HG02852 (cell line): ENCODE measurements at regions not wholly inside any gene's neighbourhood (a gene's known extent, or its start where the extent isn't known, plus 50 kb on each side); places are given as distances from the start of the nearest gene placed in this dataset.
A peak's percentile ranks its signal among the peaks of the same experiment; 100 is the strongest.

Experiments used
- ATAC-seq: cut with Tn5 transposase; IDR thresholded peaks from one replicate; pipeline ENCODE4 v1.9.1; 2021; ENCODE audit warnings: mild to moderate bottlenecking, moderate library complexity; ENCODE audit not compliant: unreplicated experiment

DNA sequence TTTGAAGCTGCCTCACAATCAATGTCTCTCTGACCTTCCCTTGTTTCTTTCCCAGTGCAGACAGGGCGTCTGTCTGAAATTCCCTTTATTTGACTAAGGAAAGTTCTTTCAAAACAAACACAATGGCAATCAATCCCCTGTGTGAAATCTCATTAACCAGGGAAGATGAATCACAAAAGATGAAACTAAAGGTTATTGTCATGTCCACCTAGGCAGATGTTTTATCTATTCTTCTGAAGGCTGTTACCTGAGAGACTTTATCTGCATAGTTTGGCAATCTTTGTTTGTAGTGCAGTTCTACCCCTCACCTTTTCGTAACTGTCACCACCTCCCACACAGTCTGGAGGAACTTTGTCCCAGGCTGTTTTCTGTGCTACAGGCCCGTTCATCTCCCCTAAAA is 217.5 kb upstream of the RIOK2 start:
- no peak for ATAC-seq

DNA sequence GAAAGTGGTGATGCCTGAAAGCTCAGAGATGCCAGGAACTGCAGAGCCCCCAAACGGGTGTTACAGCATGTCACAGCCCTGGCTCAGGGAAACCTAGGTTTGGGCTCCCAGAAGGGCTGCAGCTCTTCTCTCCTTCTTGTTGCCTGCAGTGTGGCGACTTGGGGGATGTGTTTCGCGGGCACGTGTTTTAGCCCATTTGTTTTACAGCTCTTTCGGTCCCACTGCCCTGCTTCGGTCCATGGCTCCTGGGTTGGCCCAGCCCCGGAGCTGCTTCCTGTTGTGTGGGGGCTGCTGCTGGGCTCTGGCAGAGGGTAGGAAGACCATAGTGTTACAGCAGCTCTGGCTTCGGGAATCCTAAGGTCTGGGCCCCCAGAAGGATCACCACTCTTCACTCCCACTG is 222.9 kb upstream of the RIOK2 start:
- ATAC-seq = no peak

DNA sequence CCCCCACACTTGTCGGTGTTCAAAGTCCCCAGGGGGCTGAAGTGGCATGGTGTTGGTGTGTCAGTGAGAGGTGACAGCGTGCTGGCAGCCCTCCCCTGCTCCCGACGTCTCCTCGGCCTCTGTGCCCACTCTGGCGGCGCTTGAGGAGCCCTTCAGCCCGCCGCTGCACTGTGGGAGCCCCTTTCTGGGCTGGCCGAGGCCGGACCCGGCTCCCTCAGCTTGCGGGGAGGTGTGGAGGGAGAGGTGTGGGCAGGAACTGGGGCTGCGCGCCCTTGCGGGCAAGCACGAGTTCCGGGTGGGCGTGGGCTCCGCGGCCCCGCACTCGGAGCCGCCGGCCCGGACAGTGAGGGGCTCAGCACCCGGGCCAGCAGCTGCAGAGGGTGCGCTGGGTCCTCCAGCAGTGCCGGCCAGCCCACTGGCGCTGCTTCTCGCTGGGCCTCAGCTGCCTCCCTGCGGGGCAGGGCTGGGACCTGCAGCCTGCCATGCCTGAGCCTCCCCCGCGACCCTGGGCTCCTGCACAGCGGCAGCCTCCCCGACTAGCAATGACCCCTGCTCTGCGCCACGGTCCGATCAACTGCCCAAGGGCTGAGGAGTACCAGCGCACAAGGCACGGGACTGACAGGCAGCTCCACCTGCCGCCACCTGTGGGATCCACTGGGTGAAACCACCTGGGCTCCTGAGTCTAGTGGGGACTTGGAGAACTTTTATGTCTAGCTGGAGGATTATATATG is 224.1 kb upstream of the RIOK2 start:
- no peak for ATAC-seq

DNA sequence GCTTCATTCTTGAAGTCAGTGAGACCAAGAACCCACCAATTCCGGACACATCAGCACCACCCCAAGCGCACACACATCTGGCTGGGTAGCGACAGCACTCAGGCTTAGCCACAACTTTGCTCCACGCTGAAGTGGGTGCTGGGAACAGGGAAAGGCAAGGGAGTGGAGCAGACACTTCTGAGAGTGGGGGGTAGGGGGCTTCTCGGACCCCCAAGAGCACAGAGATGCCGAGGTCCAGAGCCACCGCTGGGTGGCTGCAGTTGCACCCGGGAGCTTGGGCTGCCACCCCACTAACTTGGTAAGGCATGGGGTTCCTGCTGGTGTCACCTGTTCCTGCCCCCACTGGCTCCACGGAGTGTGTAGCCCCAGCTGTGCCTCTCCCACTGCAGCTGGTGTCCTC is 225.3 kb upstream of the RIOK2 start:
- ATAC-seq = no peak

DNA sequence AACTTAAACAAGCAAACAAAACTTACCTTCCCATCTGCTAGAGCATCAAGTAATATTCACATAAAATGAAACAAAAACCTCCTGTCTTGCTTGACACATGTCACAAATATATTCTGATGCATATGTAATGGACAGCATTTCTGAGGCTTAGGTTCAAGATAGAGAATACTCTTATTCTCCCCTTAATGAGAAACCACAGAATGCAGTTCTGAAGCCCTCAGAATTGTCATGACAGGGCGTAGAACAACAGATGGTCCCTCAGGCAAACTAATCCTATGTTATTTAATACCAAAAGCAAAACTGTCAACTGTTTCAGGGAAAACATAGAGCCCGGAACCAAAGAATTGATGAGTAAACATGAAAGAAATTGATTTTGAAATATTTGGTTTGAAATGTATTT is 229.9 kb upstream of the RIOK2 start:
- no peak for ATAC-seq

DNA sequence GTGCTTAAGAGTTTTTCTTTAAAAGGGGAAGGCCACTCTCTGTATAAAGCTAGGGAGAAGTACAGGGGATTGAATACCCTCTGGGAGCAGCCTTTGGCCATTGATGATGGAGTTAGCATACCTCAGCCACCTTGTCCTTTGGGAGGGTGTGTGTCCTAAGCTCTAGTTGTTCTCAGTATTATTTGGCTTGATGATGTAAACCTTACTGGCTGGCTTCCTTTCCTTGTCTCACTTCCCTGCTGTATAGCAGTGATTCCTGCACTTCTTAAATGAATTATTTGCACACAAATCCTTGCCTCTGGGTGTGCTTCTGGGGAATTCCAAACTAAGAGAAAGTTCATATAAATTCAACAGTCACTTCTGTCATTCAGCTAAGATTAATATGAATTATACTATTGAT is 234.9 kb upstream of the RIOK2 start:
- peak; percentile 23 for ATAC-seq

DNA sequence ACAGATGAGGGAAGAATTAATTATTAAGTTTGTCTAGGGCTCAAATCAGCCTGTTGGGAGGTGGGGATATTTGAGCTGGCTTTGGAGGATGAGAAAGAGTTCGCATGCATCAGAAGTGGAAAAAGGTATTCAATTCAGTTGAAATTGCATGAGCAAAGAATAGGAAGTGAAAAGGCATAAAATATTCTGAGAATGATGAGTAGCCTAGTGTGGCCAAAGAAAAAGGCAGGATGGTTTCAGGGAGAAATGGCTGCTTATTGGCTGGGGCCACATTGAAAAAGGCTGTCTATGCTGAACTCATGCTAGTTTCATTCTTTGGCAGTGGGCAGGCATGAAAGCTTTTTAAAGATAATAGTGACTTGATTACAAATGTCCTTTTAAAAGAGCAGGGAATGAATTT is 235.4 kb upstream of the RIOK2 start:
- peak; percentile 82 for ATAC-seq

DNA sequence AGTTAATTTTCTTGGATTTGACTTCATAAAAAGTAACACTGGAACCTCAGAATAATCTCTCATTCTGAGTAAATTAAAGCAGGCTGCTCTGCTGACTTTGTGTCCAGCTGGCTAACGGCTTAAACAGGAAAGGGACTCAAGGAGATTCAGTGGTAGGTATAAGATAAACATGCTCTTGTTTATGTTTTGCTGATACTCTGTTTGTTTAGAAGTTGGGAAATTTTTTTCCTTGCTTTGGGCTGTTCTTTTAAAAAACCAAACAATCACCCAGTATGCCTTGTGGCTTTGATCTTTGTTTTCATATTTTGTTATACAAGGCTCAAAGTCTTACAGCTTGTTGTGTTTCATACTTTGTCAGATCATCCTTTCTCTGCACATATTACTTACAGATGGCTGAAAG is 237.6 kb upstream of the RIOK2 start:
- no peak for ATAC-seq

DNA sequence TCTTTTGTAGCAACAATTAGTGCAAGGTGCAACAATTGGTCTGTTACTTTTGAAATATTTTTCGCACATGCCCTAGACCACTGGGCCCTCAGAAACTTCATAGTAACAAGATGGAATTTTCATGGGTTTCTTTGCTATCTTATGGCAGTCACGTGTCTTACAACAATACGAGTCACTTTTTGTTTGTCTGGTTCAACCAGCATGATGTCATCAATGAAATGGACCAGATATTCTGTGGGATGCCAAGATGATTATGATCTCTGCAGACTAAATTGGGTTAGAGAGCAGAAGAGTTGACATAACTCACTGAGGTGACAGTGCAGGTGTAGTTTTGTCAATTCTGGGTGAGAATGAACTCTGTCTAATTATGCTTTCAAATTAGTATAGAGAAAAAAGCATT is 239.6 kb upstream of the RIOK2 start:
- ATAC-seq = no peak

DNA sequence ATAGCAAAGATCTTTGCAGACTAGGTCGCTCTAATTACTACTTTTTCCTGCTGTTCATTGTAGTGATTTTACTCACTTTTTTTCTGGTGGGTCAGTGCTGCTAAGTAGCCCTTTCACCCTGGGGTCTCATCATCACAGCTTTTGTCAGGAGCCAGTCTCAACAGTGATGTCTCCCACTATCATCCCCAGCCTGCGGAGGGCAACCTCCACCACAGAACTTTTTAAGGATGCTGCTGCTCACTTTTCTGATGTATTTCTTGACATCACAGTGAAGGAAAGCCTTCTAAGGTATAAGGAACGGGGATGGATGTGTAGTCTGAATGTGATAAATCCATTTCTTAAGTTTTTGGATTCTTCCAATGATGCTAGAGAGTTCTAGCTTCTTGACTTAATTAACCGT is 242.5 kb upstream of the RIOK2 start:
- ATAC-seq = no peak

DNA sequence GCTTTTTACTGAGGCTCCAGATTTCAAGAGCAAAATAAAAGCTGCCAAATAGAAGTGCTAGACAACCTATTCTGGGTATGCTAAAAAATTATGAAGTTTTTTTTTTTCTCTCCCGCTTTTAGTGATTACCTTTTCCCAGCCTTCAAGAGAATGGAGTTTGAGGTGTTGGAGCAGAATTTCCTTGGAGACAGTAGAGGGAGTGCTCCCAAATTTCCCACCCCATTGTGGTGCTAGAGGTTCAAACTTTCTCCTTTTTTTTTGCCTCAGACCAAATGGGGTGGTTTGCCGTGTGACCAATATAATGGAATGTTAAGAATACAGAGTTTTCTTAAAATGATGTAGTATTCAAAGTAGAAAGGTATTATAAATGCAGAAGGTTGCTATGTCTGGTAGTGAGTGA is 244.2 kb upstream of the RIOK2 start:
- no peak for ATAC-seq

DNA sequence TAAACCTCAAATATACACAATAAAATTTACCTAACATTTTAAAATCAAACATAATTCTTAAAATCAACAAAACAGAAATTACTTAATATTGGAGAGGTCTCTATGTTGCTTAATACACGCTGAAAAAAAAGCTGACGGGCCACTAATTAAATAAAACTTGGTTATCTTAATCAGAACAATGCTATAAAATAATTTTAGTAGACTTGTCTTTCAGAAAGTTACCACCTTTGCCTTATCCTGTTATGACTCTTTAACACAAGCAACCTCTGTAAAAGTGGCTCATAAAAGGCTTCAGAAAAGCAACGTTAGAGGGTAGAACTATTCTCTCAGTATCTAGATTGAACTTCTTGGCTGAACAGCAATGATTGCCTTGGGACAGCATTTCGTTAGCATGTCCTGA is 251.0 kb upstream of the RIOK2 start:
- ATAC-seq = no peak

DNA sequence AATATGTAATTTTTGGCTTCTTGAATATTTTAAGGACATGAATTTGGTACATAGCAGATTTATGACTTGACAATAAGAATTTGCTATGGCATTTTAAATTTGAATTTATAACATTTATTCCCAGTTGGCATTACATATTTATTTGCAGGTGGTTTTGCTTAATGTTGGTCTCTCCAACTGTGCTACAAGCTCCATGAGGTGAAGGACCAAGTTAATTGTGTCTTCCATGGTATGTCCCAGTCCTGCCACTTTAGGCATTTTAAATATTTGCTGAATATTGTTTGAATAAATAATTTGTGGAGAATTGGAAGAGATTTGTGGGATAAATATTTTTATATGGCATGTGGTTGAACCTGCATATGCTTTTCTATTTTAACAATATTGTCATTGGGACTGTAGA is 253.4 kb upstream of the RIOK2 start:
- ATAC-seq = no peak

DNA sequence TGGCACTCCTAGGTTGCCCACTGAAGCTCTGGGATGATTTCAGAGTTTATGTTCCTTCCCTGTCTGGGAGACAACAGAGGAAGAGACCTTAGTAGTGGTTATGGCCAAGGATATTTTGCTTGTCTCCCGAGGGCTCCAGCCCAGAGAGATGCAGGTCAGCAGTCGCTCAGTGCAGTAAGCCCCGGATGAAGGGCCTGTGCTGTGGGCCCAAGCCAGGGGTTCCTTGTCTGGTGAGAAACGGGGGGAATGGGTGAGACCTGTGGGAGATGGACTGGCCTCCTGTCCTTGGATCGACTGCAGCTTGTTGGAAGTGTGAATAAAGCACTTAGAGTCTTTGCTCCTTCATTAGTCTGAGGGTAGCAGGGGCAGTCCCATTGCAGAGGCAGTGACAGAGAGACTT is 260.7 kb upstream of the RIOK2 start:
- ATAC-seq = no peak

DNA sequence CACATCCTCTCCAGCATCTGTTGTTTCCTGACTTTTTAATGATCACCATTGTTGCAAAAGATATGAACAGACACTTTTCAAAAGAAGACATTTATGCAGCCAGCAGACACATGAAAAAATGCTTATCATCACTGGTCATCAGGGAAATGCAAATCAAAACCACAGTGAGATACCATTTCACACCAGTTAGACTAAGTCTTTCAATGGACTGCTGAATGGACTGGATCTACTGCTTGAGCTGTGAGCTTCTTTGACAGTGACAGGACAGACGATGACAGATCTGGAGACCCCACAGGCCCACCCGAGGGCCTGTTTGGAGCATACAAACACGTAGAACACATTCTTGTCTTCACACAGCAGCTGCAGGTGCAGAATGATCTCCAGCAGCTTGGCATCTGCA is 266.1 kb upstream of the RIOK2 start:
- no peak for ATAC-seq

DNA sequence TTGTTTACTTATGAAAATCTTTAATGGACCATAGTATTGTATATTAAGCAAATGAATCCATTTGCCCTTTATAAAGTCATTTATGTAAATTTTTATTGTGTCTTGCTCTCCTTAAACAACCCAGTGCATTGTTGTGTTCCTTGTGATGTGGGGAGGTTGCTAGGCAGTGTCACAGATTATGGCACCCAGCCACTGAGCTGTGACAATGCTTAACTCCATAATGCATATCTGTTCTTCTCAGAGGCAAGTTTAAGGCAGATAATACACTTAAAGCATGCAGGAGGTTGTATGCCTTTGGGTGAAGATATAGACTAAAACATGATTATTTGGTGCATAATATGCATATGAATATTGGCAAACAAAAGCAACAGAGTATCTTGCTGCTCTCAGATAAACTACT is 269.6 kb upstream of the RIOK2 start:
- ATAC-seq = no peak

DNA sequence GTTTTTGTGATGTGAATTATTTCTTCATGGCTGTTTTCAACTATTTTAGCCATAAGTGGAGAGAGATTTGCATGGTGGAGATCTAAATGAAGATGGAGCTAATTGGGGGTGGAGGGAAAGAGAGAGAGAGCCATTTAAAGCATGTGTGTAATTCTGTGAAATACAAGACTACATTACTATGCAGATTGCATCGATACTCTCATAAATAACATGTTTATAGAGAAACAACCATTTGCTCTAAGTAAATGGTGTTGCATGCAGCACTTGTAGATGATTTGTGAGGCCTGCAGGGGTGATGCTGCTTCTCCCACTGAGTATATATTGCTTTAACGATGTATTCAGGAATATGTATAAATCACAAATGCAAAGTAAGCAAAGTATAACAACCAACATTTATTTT is 270.2 kb upstream of the RIOK2 start:
- ATAC-seq = no peak

DNA sequence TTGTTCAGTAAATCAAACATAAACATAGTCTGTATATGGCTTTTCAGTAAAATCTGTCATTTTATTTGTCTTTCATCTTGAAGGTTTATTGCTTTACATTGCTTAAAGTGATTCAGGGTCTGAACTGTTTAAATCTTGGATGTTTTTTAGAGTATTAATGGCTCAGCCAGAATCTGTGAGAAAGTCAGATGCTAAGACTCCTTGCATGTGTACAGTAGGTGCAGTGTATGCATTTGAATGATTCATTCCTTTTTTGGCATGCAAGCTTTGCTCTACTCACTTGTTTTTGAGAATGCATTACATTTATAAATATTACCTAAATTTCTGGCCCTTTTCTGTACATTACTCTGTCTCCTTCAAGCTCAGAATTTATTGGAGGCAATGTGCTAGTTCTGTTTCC is 271.0 kb upstream of the RIOK2 start:
- no peak for ATAC-seq

DNA sequence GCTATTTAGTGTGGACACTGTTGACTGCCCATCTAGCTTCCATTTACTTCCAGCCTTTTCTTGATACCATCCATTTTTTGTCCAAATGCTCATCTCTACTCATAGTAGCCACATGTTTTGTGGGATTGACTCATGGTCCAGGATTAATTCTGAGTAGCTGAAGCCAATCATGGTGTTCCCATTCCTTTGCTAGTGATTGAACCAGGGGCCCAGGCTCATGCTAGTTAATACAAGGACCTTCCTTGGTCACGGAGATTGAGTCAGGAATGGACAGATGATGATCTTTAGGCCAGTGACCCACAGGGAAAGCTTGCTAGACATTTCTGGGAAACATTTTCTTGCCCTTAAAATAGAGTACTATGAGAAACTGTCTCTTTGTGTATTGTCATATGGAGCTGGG is 272.9 kb upstream of the RIOK2 start:
- ATAC-seq = no peak

DNA sequence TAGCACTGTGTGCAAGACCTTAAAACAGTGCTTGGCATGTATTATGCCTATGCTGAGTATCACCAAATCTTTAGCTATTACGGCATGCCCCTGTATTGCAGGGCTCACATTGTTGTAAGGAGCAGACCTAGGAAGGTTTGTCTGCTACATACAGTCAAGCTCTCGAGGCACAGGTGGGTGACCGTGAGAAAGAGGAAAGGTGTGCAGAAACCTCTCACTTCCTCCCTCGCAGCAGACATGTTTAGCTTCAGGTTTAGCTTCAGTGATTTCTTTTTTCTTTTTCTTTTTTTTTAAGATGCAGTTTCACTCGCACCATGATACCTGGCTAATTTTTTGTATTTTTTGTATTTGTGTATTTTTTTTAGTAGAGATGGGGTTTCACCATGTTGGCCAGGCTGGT is 275.8 kb upstream of the RIOK2 start:
- ATAC-seq = peak; percentile 91

DNA sequence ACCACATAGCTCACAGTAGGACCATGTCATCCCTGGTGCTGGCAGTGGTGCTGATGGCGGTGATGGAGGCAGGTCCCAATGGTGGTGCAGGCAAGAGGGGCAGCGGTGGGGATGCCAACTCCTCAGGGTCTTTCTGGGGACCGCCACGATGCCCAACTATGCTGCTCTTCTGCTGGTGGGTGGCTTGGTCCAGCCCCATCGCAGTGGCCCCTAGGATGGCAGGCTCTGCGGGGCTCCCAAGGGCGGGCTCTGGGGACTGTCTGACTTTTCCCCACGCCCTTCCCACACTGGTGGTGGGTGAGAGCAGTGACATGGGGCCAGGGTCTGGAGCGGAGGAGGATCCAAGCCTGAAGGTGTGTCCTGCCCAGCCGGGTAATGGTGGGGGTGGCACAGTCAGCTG is 288.9 kb upstream of the RIOK2 start:
- no peak for ATAC-seq

DNA sequence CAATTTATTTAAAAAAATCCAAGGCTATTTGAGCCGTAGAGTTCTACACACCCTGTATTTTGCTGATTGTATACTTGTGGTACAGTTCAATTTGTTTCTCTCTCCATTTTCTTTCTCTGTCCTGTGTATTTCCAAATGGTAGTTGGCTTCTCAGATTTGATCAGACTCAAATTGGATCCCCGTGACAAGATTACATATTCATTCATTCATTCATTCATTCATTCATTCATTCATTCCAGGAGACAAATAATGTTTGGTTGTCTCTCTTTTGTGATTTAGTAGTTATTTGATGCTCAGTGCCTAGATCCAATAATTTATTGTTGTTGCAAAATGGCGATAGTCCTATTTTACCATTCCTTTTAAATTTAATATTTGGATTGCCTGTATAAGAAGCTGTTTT is 292.8 kb upstream of the RIOK2 start:
- ATAC-seq = no peak

DNA sequence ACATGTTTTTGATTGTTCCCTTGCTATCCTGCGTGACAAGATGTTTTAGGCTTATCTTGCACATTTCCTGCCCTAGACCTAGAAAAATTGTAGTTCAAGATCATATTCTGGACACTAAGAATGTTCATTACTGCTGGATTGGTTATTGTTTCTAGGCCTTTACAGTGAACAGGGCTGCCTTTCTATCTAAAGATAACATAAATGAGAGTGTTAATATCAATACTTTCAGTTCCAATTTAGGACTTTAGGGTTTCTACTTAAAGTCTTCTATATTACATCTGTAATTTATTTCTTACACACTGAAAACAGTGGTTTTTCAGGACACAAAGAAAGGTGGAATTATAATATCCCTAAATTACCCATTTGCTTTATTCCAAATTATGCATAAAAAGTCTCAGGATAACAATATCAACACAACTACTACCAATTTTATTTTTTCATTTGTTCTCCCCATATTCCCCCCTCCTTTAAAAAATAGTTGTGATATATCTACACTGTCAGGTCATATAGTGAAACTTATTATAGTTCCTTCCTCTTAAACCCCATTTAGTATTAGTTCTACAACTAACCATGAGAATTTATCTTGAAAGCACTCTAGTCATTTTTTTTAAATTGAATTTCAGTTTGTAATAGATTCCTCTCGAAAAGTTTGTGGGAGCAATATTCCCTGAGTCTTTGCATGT is 293.9 kb upstream of the RIOK2 start:
- peak; percentile 67 for ATAC-seq
